OCI-LY3 (cell line): ENCODE measurements at regions not wholly inside any gene's neighbourhood (a gene's known extent, or its start where the extent isn't known, plus 50 kb on each side); places are given as distances from the start of the nearest gene placed in this dataset.

ENCODE experiments used
- EZH2phosphoT487 ChIP-seq: fragments of 200-600 bp; shearing (Covaris generic); IDR thresholded peaks from 2 replicates; pipeline ENCODE4 v1.6.1; 2018; ENCODE audit warnings: antibody characterized with exemption, mixed run types, low read depth
- TF ChIP-seq, protein P1 (sequence below): fragments of 200-600, 300-600 bp; sonication (generic); IDR thresholded peaks from 2 replicates; pipeline ENCODE4 v1.5.1; 2014; ENCODE audit warnings: antibody characterized with exemption, low read length, low read depth

GRCh38 chr5:165094782-165095181 lies 1589.4 kb downstream of the MAT2B start:
- TF ChIP-seq, protein P1, sequence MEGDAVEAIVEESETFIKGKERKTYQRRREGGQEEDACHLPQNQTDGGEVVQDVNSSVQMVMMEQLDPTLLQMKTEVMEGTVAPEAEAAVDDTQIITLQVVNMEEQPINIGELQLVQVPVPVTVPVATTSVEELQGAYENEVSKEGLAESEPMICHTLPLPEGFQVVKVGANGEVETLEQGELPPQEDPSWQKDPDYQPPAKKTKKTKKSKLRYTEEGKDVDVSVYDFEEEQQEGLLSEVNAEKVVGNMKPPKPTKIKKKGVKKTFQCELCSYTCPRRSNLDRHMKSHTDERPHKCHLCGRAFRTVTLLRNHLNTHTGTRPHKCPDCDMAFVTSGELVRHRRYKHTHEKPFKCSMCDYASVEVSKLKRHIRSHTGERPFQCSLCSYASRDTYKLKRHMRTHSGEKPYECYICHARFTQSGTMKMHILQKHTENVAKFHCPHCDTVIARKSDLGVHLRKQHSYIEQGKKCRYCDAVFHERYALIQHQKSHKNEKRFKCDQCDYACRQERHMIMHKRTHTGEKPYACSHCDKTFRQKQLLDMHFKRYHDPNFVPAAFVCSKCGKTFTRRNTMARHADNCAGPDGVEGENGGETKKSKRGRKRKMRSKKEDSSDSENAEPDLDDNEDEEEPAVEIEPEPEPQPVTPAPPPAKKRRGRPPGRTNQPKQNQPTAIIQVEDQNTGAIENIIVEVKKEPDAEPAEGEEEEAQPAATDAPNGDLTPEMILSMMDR: no peak
- no peak for TF ChIP-seq EZH2phosphoT487
